GM12864 (cell line): ENCODE measurements at regions not wholly inside any gene's neighbourhood (a gene's known extent, or its start where the extent isn't known, plus 50 kb on each side); places are given as distances from the start of the nearest gene placed in this dataset.

Experiments used
- DNase-seq: peaks from one replicate; pipeline ENCODE4 v3.0.0-alpha.2; 2011; ENCODE audit warnings: low read depth
- H3K4me3 ChIP-seq: 2 replicates; pipeline ENCODE4 v1.5.1; 2011; ENCODE audit warnings: mild to moderate bottlenecking, low read depth, low read length, control low read depth
- TF ChIP-seq, protein P1 (sequence below): IDR thresholded peaks from 2 replicates; pipeline ENCODE4 v1.5.1; 2011; ENCODE audit warnings: low read depth, mild to moderate bottlenecking, moderate library complexity, low read length, control low read depth, inconsistent platforms; ENCODE audit errors: missing control alignments

DNA sequence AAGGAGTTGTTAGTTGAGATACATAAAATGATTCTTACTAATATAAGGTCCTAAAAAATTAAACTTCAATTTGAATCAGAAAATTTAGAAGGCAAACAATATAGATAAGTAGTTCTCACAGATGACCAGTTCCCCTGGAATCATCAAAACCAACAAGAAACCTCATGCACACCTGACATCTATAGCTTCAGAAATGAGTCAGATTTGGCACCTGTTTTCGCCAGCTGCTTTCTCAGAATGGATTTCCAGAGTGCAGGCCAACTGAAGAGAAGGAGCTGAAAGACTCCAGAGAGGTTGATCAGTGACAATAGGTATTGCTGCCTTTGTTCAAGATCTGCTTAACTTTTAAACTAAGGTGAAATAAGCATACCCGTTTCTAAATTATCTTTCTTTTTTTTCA lies 192.4 kb downstream of the RDH14 start:
- TF ChIP-seq, protein P1, sequence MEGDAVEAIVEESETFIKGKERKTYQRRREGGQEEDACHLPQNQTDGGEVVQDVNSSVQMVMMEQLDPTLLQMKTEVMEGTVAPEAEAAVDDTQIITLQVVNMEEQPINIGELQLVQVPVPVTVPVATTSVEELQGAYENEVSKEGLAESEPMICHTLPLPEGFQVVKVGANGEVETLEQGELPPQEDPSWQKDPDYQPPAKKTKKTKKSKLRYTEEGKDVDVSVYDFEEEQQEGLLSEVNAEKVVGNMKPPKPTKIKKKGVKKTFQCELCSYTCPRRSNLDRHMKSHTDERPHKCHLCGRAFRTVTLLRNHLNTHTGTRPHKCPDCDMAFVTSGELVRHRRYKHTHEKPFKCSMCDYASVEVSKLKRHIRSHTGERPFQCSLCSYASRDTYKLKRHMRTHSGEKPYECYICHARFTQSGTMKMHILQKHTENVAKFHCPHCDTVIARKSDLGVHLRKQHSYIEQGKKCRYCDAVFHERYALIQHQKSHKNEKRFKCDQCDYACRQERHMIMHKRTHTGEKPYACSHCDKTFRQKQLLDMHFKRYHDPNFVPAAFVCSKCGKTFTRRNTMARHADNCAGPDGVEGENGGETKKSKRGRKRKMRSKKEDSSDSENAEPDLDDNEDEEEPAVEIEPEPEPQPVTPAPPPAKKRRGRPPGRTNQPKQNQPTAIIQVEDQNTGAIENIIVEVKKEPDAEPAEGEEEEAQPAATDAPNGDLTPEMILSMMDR: no peak
- DNase-seq: no peak

DNA sequence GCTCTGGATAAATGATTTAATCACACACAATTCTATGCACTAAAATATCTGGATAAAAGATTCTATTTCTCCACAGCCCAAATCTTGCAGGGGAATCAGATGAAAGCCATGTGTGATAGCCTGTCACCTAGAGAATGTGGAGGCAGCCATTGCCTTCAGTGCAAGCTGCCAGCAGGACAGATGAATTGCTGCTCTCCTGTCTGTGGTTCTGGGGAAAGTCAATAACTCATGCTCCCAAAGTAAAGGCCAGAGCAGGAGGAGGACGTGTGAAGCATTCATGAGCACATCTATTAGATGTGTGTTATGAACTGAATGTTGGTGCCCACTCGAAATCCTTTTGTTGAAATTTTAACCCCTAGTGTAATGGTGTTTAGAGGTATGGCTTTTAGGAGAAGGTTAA lies 195.1 kb downstream of the RDH14 start:
- TF ChIP-seq, protein P1: no peak
- DNase-seq: no peak
- no peak overlapping the region for H3K4me3 ChIP-seq

More for the DNA sequence above, 192.4 kb downstream of the RDH14 start:
- no peak overlapping the region for H3K4me3 ChIP-seq

DNA sequence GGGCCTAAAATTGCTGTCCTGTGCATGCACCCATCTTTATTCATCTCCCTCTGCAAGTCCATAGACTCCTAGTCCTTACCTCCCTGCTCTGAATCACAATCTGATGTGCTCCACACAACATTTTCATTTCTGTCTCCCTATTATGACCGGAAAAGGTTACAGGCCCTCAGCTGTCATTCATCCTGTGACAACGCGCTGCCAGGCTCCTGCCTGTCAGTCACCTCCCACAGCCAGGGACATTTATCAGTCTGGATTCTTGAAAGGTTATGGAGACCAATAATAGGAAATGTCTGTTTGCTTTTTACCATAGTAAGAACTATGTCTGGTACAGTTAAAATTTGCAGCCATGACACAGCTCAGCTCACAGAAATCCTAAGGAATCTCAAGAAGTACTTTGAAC lies 197.1 kb downstream of the RDH14 start:
- DNase-seq: no peak
- no peak overlapping the region for H3K4me3 ChIP-seq
- TF ChIP-seq, protein P1: no peak

DNA sequence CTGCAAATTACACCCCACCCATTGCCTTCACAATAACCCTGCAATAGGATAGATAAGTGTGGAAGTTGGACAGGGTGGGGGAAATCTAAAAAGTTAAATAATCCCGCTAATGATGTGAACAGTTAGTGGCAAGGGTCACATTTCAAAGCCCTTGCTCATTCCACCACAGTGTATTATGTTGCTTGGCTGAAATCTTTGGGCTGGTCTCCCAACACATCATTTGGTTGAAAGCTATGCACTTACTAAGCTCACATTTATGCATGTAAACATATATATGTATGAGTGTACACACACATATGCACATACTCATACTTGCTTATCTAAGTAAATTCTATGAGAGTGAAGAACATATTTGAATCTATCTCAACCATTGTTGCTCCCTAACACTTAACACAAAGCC lies 197.8 kb downstream of the RDH14 start:
- no peak for DNase-seq
- TF ChIP-seq, protein P1: no peak
- no peak overlapping the region for H3K4me3 ChIP-seq

DNA sequence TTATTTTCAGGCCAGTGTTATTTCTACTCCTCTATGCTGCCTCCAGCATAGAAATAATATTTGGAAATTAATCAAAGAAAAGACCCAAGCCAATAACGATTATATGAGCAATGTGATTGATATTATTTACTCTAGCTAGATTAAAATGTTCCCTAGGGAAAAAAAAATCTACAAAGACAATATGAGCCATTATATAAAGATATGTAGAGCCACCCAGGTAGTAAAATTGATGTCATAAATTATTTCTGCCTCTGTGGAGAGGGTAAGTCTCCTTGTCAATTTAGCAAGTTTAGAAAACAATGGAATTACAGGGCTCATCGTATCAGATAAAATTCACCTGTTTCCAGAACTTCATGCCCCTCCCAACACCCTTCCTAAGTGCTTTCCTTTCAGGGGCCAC lies 202.9 kb downstream of the RDH14 start:
- TF ChIP-seq, protein P1: no peak
- no peak overlapping the region for H3K4me3 ChIP-seq
- DNase-seq: no peak

DNA sequence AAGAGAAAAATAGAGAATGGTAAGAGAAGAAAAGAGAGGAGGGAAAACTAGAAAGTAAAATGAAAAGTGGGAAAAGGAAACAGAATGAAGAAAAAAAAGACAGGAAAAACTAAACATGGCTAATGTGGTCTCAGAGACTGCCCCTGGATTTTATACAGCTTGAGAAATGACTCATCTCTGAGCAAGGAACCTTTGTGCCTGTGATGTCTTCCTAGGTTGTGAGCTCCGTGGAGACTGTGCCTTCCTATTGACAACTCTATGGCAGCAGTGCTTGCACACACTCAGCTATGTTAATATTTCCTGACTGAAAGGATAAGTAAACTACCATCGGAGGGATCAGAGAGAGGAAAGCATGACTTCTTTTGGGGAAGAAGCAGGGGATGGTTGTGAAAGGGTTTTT lies 203.8 kb downstream of the RDH14 start:
- TF ChIP-seq, protein P1: no peak
- no peak overlapping the region for H3K4me3 ChIP-seq
- DNase-seq: no peak

DNA sequence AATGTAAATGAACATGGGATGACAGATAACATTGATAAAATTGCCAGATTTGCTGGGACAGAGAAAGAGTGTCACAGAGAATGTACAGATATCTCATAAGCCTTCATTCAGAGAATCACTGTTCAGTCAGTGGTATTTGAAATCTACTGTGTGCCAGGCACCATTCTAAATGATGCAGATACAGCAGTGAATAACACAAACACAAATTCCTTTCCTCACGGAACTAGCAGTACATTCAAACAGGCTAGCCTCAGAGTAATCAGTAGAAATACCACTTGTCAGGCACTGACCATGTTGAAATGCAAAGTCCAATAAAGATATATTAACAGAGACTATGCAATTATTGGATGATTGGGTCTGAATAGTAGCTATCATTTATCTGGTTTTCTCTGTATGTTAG lies 211.0 kb downstream of the RDH14 start:
- DNase-seq: no peak
- TF ChIP-seq, protein P1: no peak
- no peak overlapping the region for H3K4me3 ChIP-seq
